COR-L47 (cell line): ENCODE measurements at regions not wholly inside any gene's neighbourhood (a gene's known extent, or its start where the extent isn't known, plus 50 kb on each side); places are given as distances from the start of the nearest gene placed in this dataset.

ENCODE experiments used
- DNase-seq: peaks from one replicate; lab custom pipeline; 2025; lab: John Stamatoyannopoulos, UW

GRCh38 chr2:220440731-220441130, 813.3 kb downstream of the SLC4A3 start:
- no peak for DNase-seq

- no peak for DNase-seq
These were observed 814.0 kb downstream of the SLC4A3 start for GRCh38 chr2:220441404-220441803.

GRCh38 chr2:220442012-220442411, 814.6 kb downstream of the SLC4A3 start:
- DNase-seq: no peak

DNA sequence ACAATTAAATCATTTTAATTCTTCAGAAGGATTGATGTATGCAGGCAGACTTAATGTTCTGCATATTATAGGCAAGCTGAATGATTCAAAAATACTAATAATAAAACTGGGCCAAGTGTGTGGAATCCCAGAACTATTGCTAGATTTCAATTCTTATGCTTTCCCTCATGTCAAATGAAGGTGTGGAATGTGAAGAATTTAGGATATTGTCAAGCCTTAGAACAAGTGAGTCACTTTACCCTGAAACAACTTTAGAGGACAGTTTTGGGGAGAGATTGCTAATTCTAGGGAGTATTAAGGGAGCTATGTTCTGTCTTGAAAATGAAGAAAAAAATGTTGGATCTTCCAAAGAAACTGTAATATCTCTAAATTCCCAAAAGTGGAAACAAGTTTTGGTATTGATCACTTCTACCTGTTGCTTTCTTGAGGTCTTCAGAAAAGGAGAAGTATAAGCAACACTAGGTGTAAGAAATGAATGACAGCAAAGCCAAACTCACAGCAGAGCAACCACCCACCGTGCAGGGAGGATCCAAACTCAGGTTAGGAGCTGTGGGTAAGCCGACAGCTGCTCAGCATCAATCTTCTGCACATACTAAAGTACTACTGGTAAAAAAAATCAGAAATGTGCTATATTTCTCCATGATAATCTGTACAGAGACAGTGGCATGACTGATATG, 818.1 kb downstream of the SLC4A3 start:
- no peak for DNase-seq

- DNase-seq: no peak
These were observed 818.8 kb downstream of the SLC4A3 start for GRCh38 chr2:220446106-220446712.

GRCh38 chr2:220450846-220451245, 823.4 kb downstream of the SLC4A3 start:
- DNase-seq: no peak

DNA sequence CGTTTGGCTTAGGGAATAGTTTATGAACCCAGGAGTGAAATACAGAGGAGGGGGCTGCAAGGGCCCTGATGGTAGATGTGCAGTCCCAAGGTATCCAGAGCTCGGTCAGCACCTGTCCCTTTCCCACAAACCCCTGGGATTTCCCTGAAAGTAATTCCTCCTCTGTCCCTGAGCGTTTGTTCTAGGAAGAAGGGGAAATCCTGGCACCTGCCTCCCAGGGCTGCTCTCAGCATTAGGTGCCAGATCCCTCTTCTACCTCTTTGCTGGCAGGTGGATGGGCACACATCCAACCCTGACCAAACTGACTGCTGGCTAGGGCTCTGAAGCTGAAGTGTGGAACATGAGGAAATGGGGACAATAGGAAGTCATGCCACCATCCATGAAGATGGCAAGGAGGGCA, 824.0 kb downstream of the SLC4A3 start:
- DNase-seq: no peak

DNA sequence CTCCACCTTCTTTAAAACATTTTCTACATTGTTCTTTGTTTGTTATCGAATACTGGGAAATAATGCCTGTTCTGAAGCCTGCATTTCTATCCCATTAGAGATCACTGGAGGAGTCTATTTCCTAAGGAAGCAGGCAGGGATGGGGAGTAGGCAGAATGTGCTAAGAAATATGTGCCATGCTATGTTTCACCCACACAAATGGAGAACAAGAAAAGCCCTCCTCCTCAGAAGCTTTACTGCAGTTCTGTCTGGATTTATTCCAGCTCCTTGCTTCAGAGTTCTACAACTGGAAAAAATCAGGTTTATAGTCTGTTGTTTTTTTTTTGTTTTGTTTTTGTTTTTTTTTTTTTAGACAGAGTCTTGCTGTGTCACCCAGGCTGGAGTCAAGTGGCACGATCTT, 825.1 kb downstream of the SLC4A3 start:
- no peak for DNase-seq

DNA sequence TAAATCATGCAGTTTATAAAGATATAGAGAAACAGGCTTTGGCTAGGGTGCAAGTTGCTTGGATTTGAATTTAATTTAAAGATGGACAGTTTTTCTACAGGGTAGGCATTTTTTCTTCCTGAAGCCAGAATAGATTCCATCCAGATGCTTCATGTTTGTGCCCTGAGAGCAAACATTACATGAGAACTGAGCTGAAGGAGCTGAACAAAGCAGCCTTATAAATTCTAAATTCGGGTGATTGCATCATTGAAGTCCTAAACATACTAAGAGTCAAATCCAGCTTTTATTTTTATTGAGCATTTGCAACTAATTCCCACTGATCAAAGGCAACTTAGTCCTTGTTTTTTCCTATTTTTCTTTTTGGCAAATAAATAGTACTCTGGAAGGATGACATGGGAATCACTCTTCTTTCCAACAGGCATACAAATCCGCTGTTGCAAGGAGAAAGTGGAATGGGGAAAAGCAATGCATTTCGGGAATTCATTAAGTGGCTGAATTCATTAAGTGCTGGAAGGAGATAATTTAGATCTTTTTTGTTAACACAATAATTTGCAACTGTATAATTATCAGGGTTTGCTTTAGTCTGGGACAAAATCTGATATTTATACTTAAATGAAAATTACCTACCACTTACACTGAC, 828.0 kb downstream of the SLC4A3 start:
- DNase-seq: no peak

GRCh38 chr2:220458051-220458450, 830.6 kb downstream of the SLC4A3 start:
- DNase-seq: no peak

DNA sequence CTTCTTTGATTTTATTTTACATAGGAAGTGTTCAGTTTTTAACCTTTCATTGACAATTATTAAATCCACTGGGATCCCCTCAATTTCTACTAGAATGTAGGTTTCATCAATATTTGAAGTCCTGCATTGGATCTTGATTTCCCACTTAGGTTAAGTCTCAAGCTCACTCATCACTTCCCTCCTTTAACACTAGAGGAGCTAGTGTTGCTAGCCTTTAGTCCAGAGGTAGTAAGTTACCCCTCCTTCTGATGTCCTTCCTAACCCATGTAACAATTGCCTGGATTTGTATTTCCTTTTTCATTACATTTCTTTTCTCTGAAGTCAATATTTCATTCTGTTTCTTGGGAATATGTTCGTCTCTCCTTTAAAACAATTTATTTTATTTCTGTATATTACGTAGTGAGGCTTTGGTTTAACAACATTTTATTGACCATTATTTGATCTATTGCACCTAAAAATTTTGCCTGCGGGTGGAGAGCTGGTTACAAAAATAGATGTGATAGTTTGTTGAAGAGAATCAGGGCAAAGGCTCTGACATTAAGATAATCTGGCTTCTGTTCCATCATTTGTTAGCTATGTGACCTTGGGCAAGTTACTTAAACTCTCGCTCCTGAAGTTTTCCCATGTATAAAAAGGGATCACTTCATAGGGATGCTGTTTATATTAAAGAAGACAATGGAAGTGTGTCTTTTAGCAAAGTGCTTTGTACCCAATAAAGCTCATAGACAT, 833.0 kb downstream of the SLC4A3 start:
- DNase-seq: no peak

DNA sequence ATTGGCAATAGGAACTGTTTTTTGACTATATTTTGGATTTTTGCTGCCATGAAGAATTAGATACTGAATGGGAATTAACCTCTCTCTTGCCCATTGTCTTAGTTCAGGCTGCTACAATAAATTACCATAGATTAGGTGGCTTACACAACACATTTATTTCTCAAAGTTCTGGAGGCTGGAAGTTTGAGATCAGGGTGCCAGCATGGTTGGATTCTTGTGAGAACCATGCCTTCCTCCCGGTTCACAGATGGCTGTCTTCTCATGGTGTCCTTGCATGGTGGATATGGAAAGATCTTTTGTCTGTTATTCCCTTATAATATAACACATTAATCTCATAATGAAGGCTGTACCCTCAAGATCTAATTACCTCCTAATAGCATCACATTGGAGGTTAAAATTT, 836.4 kb downstream of the SLC4A3 start:
- DNase-seq: no peak

DNA sequence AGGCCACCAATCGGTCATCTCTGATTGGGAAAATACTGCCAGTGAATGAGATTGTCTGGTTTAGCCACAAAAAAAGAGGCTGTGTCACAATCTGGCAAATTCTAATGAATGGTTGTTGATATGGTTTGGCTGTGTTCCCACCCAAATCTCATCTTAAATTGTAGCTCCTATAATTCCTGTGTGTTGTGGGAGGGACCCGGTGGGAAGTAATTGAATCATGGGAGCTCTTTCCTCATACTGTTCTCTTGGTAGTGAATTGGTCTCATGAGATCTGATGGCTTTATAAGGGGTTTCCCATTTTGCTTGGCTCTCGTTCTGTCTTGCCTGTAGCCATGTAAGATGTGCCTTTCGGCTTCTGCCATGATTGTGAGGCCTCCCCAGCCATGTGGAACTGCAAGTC, 838.3 kb downstream of the SLC4A3 start:
- DNase-seq: no peak

GRCh38 chr2:220466251-220466691, 838.8 kb downstream of the SLC4A3 start:
- no peak for DNase-seq

DNA sequence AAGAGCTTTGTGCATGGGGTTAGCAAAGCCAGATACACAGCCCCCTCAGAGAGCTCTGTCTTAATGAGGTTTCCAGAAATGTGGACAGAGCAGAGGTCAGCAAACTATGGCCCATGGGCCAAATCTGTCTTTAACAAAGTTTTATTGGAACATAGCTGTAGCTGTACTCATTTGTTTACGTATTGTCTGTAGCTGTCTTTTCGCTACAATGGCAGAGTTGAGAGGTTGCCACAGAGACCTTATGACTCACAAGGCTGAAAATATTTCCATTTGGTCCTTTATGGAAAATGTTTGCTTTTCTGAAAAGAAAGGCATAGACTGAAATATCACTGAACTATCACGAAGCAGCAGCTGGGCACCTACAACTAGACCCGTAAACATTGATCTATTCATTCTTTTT, 841.8 kb downstream of the SLC4A3 start:
- no peak for DNase-seq

DNA sequence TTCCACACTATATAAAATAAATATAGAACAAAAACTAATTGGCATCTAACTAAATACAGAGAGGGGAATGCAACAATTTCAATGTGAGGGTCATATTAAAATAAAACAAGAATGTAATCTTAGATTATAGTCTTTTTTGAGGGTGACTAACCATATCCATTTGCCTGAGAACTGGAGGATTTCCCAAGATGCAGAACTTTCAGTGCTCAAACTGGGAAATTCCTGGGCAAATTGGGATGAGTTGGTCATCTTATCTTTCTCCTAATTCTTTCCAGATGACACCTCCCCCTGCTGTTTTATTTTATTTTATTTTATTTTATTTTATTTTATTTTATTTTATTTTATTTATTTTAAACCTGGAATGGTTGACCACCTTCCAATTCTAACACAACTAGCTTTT, 846.2 kb downstream of the SLC4A3 start:
- DNase-seq: no peak

- DNase-seq: no peak
These were observed 849.4 kb downstream of the SLC4A3 start for GRCh38 chr2:220476877-220477276.

- no peak for DNase-seq
These were observed 851.1 kb downstream of the SLC4A3 start for GRCh38 chr2:220478305-220479058.

- no peak for DNase-seq
These were observed 855.3 kb downstream of the SLC4A3 start for GRCh38 chr2:220482716-220483115.

GRCh38 chr2:220489121-220489520, 861.7 kb downstream of the SLC4A3 start:
- DNase-seq: no peak

GRCh38 chr2:220491670-220492069, 864.2 kb downstream of the SLC4A3 start:
- DNase-seq: no peak

- DNase-seq: no peak
These were observed 866.6 kb downstream of the SLC4A3 start for GRCh38 chr2:220493871-220494525.
